SK-N-SH (cell line): ENCODE measurements at regions not wholly inside any gene's neighbourhood (a gene's known extent, or its start where the extent isn't known, plus 50 kb on each side); places are given as distances from the start of the nearest gene placed in this dataset.

Experiments used
- CTCF ChIA-PET: fragments of 300-600, 350-600 bp; formaldehyde crosslinking; extraction: SDS; loops from one replicate; lab custom pipeline; 2021; lab: Yijun Ruan, JAX
- POLR2A ChIA-PET: fragments of 350-600 bp; sonication (Branson Sonifier 250); formaldehyde crosslinking; extraction: SDS; loops from one replicate; lab custom pipeline; 2020; ENCODE audit warnings: antibody characterized with exemption, inconsistent platforms; lab: Yijun Ruan, JAX
- DNase-seq: peaks from one replicate; pipeline ENCODE4 v3.0.0; 2012
- H2AFZ ChIP-seq: fragments of 200-600 bp; sonication (generic); 2 replicates; pipeline ENCODE4 v1.8.1; 2016; ENCODE audit warnings: antibody characterized with exemption, mild to moderate bottlenecking, low read depth
- H3F3A ChIP-seq: fragments of 200-600 bp; sonication (generic); replicated peaks from 2 replicates; pipeline ENCODE3; 2016; ENCODE audit warnings: antibody characterized with exemption, mild to moderate bottlenecking; ENCODE audit not compliant: insufficient read depth
- H3K27ac ChIP-seq, 2 experiments: fragments of 200-500 bp in 1 of 2; fragments of 200-600 bp in 1 of 2; sonication (Bioruptor generic) in 1 of 2; sonication (generic), shearing (Covaris generic) in 1 of 2; 2 replicates each; pipeline versions ENCODE4 v1.5.1 to v1.6.1; 2014 to 2016; ENCODE audit warnings: low read depth in 2 of 2, inconsistent platforms in 1 of 2, low read length in 1 of 2, mild to moderate bottlenecking in 1 of 2, mixed read lengths in 1 of 2
- H3K27me3 ChIP-seq: fragments of 200-600 bp; sonication (generic), shearing (Covaris generic); 2 replicates; pipeline ENCODE4 v1.6.1; 2016; ENCODE audit warnings: mixed run types; ENCODE audit not compliant: insufficient read depth
- H3K36me3 ChIP-seq, 2 experiments: fragments of 200-500 bp in 1 of 2; fragments of 200-600 bp in 1 of 2; sonication (Bioruptor generic) in 1 of 2; sonication (generic) in 1 of 2; replicated peaks in 1 of 2; 2 replicates each; pipeline versions ENCODE3 to v1.5.1; 2014 to 2016; ENCODE audit warnings: low read length in 1 of 2, mild to moderate bottlenecking in 1 of 2; ENCODE audit not compliant: insufficient read depth in 2 of 2, control insufficient read depth in 1 of 2
- H3K4me1 ChIP-seq, 2 experiments: fragments of 200-500 bp in 1 of 2; fragments of 200-600 bp in 1 of 2; sonication (Bioruptor generic) in 1 of 2; sonication (generic), shearing (Covaris generic) in 1 of 2; 2 replicates each; pipeline versions ENCODE4 v1.5.1 to v1.6.1; 2014 to 2016; ENCODE audit warnings: low read depth in 1 of 2, low read length in 1 of 2, mixed run types in 1 of 2; ENCODE audit not compliant: insufficient read depth in 2 of 2, control insufficient read depth in 1 of 2
- H3K4me2 ChIP-seq: fragments of 200-600 bp; sonication (generic), shearing (Covaris generic); 2 replicates; pipeline ENCODE4 v1.6.1; 2017; ENCODE audit warnings: mixed run types
- H3K4me3 ChIP-seq, 2 experiments: fragments of 200-500 bp in 1 of 2; fragments of 200-600 bp in 1 of 2; sonication (Bioruptor generic) in 1 of 2; sonication (generic), shearing (Covaris generic) in 1 of 2; 2 replicates each; pipeline versions ENCODE4 v1.5.1 to v1.8.1; 2014 to 2016; ENCODE audit warnings: low read depth in 2 of 2, inconsistent platforms in 1 of 2, low read length in 1 of 2, mild to moderate bottlenecking in 1 of 2, mixed read lengths in 1 of 2, moderate library complexity in 1 of 2
- H3K79me2 ChIP-seq: fragments of 200-600 bp; sonication (generic); 2 replicates; pipeline ENCODE4 v1.8.1; 2017; ENCODE audit warnings: mild to moderate bottlenecking; ENCODE audit not compliant: insufficient read depth
- H3K9ac ChIP-seq: fragments of 200-600 bp; sonication (generic); 2 replicates; pipeline ENCODE4 v1.6.1; 2017; ENCODE audit warnings: mixed run types
- H3K9me2 ChIP-seq: fragments of 200-600 bp; sonication (generic); 2 replicates; pipeline ENCODE4 v1.6.1; 2017; ENCODE audit warnings: mixed run types
- H3K9me3 ChIP-seq: fragments of 200-600 bp; sonication (generic); 2 replicates; pipeline ENCODE4 v1.6.1; 2017; ENCODE audit warnings: mixed run types, mild to moderate bottlenecking, moderate library complexity
- H4K20me1 ChIP-seq: fragments of 200-600 bp; sonication (generic); 2 replicates; pipeline ENCODE4 v1.6.1; 2017; ENCODE audit warnings: mild to moderate bottlenecking, mixed run types; ENCODE audit not compliant: insufficient read depth
- CHD2 ChIP-seq: fragments of 150-350 bp; IDR thresholded peaks from 2 replicates; pipeline ENCODE4 v1.6.1; 2018; ENCODE audit warnings: low read length; ENCODE audit not compliant: partially characterized antibody
- CTCF ChIP-seq: fragments of 200-600 bp; sonication (generic); IDR thresholded peaks from 2 replicates; pipeline ENCODE4 v1.6.1; 2017; ENCODE audit warnings: antibody characterized with exemption, mild to moderate bottlenecking, moderate library complexity
- FOSL2 ChIP-seq: IDR thresholded peaks from 2 replicates; pipeline ENCODE4 v1.4.0; 2012; ENCODE audit warnings: low read depth, mild to moderate bottlenecking, moderate library complexity, borderline replicate concordance
- GABPA ChIP-seq: IDR thresholded peaks from 2 replicates; pipeline ENCODE4 v1.4.0; 2012; ENCODE audit warnings: low read depth, mild to moderate bottlenecking
- GATA2 ChIP-seq: sonication (generic); formaldehyde crosslinking; IDR thresholded peaks from 2 replicates; pipeline ENCODE4 v1.5.0; 2020; ENCODE audit warnings: mild to moderate bottlenecking, missing genetic modification reagents
- IRF3 ChIP-seq: fragments of 150-350 bp; IDR thresholded peaks from 2 replicates; pipeline ENCODE4 v1.6.1; 2016; ENCODE audit warnings: mild to moderate bottlenecking, low read depth, low read length
- JUND ChIP-seq: IDR thresholded peaks from 2 replicates; pipeline ENCODE4 v1.4.0; 2012
- MEF2A ChIP-seq: IDR thresholded peaks from 2 replicates; pipeline ENCODE4 v1.4.0; 2012; ENCODE audit warnings: low read depth, borderline replicate concordance
- NFIC ChIP-seq: IDR thresholded peaks from 2 replicates; pipeline ENCODE4 v1.4.0; 2012; ENCODE audit warnings: borderline replicate concordance
- NRF1 ChIP-seq: IDR thresholded peaks from 2 replicates; pipeline ENCODE4 v1.6.1; 2012; ENCODE audit warnings: low read depth, mild to moderate bottlenecking, low read length
- PBX3 ChIP-seq: IDR thresholded peaks from 2 replicates; pipeline ENCODE4; 2012
- SMC3 ChIP-seq: IDR thresholded peaks from 2 replicates; pipeline ENCODE4 v1.6.1; 2012; ENCODE audit warnings: low read depth, low read length, improper control_type of control experiment
- TEAD4 ChIP-seq: IDR thresholded peaks from 2 replicates; pipeline ENCODE4 v1.4.0; 2012; ENCODE audit warnings: mild to moderate bottlenecking, borderline replicate concordance; ENCODE audit not compliant: insufficient read depth
- USF2 ChIP-seq: fragments of 150-350 bp; IDR thresholded peaks from 2 replicates; pipeline ENCODE4 v1.6.1; 2017; ENCODE audit warnings: antibody characterized with exemption, low read length, low read depth, borderline replicate concordance
- WGBS: methylation state at CpG from one replicate; pipeline ENCODE4 v1.1.6; 2017; ENCODE audit warnings: low lambda C conversion rate; 5-methylcytosine and 5-hydroxymethylcytosine counted together

- H3K36me3 ChIP-seq, result no peaks in the 10 kb centered on the region
- no peak overlapping the region for H3K4me2 ChIP-seq
- peaks cover 0 to 26% of the 10 kb centered on the region in 2 experiments; a peak in 2 of 4 replicates for H3K4me1 ChIP-seq
- H3K79me2 ChIP-seq, result no peaks in the 10 kb centered on the region
- no peaks in the 10 kb centered on the region for H3K27me3 ChIP-seq
- WGBS, result 57% methylated on average over 5 of the region's 5 CpGs
- H4K20me1 ChIP-seq, result no peaks in the 10 kb centered on the region
- H2AFZ ChIP-seq, result no peak overlapping the region
- CTCF ChIA-PET, result interaction anchor here (0.7 kb wide), 1 partner anchor 32 kb away, joined by 3 read pairs; no protein-coding TSS in a partner anchor
- H3F3A ChIP-seq, result no peaks in the 10 kb centered on the region
- no peak overlapping the region for H3K4me3 ChIP-seq
- no peak overlapping the region for H3K9ac ChIP-seq
- H3K9me2 ChIP-seq, result no peaks in the 10 kb centered on the region
- TF ChIP-seq SMC3, result no peak
- no peak for TF ChIP-seq USF2
- no peak for TF ChIP-seq GABPA
- no peak for TF ChIP-seq NFIC
- no peak for TF ChIP-seq MEF2A
- TF ChIP-seq NRF1, result no peak
- TF ChIP-seq CTCF, result no peak
- TF ChIP-seq JUND, result no peak
- TF ChIP-seq CHD2, result no peak
- TF ChIP-seq FOSL2, result no peak
- no peak for TF ChIP-seq TEAD4
- TF ChIP-seq IRF3, result no peak
- no peak for TF ChIP-seq GATA2
- TF ChIP-seq PBX3, result no peak
- POLR2A ChIA-PET, result no interaction called here
- H3K9me3 ChIP-seq, result no peaks in the 10 kb centered on the region
- peak overlapping the region in 1 of 2 experiments; percentile 55; a peak in 1 of 4 replicates for H3K27ac ChIP-seq
- no peak for DNase-seq
These were observed 376.4 kb downstream of the PLPP3 start for GRCh38 chr1:56202796-56203492.
